Kidney glomerular epithelial cell (primary cell): ENCODE measurements at regions not wholly inside any gene's neighbourhood (a gene's known extent, or its start where the extent isn't known, plus 50 kb on each side); places are given as distances from the start of the nearest gene placed in this dataset.

Source experiments
- DNase-seq: peaks from one replicate; lab custom pipeline; 2025; lab: John Stamatoyannopoulos, UW

DNA sequence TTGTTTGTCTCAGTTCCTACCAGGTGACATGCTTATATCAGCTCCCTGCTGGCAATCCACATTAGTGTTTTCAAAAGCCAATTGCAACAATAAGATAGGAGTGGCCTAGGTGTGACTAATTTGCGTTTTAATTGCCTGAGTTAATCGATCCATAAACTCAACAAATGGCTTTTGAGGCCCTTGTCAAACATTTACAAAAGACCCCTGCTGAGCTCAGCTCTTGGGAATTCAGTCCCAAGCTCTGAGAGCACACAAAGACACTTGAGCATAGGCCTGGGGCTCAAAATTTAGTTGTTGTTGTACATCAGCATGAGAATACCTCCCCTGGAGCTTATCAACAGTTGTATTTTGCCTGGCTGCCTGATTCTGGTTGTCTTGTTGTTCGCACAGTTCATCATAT, 1134.4 kb upstream of the TSPY4 start:
- no peak for DNase-seq

GRCh38 chrY:8241144-8241543, 1096.1 kb upstream of the TSPY4 start:
- DNase-seq = no peak

DNA sequence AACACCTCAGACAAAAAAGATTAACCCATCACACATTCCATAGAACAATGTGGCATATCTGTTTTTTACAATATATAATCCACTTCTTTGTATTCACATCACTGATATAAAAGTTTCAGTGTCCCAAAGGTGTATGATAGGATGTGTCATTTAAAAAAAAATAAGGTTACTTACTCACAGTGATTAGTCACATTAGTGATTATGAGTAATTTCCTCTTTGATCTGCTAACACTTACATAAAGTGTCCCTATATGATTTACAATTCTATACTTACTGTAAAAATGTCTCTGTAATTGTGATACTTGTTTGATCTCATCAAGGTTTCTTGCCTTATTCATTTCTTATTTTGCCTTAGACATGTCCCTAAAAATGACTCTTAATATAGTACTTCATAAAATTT, 1063.5 kb upstream of the TSPY4 start:
- DNase-seq = no peak

GRCh38 chrY:8305021-8305420, 1032.2 kb upstream of the TSPY4 start:
- no peak for DNase-seq

DNA sequence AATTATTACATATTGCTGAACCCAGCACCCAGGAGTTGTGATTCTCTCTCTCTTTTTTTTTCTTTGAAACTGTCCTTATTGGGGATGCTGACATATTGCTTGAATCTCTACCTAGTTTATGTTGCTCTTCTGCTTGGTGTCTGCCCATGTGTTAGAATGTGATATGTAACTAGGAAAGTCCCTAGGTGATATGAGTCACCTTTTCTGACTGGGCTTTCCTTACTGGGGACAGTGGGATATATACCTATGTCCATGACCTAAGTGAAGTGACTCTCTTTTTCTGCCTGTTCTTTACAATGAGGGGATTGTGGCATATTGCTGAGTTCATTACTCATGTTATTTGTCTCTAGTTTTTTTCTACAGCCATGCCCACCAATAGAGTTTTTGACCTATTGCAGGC, 1013.2 kb upstream of the TSPY4 start:
- DNase-seq = no peak

GRCh38 chrY:8326944-8327343, 1010.3 kb upstream of the TSPY4 start:
- DNase-seq = no peak

GRCh38 chrY:8327708-8328354, 1009.4 kb upstream of the TSPY4 start:
- DNase-seq = no peak

DNA sequence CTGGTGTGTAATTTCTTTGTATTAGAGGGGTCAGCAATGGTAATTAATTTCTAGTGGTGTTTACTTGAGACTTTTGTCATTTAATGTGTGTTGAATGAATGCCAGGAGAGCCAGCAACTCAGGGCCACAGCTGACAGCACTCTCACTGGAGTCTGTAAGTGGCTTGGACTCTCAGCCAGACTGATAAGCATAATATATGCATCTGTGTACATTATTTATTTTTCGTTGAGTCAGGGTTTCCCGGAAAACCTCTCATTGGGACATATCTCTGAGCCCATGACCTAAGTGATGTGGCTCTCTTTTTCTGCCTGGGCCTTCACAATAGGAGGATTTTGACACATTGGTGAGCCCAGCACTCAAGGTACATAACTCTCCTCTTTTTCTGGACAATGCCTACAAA, 1007.8 kb upstream of the TSPY4 start:
- DNase-seq = no peak

- DNase-seq = no peak
Measured at GRCh38 chrY:8329929-8330328, 1007.3 kb upstream of the TSPY4 start.

GRCh38 chrY:8333328-8333727, 1003.9 kb upstream of the TSPY4 start:
- DNase-seq = no peak

GRCh38 chrY:8335299-8335835, 1001.9 kb upstream of the TSPY4 start:
- DNase-seq = no peak

GRCh38 chrY:8336112-8336774, 1001.0 kb upstream of the TSPY4 start:
- no peak for DNase-seq

- DNase-seq = no peak
Measured at GRCh38 chrY:8341000-8341399, 996.3 kb upstream of the TSPY4 start.

DNA sequence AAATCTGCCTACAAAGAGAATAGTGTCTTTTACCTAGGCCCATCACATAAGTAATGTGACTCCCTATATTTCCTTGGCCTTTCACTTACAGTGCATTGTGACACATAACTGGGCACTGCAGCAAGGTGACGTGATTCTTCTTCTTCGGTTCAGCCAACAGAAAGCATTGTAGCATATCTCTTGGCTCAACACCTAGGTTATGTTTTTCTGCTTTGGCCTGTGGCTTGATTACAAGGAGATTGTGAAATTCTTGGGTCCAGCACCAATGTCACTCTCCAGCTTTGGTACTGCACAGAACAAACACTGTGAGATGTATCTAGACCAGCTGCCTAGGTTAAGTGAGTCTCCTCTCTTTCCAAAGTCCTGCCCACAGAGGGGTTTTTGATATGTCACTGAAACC, 995.1 kb upstream of the TSPY4 start:
- no peak for DNase-seq

GRCh38 chrY:8351241-8351640, 986.0 kb upstream of the TSPY4 start:
- DNase-seq = peak; percentile 27

GRCh38 chrY:8352201-8352600, 985.1 kb upstream of the TSPY4 start:
- DNase-seq = no peak

GRCh38 chrY:8358161-8358560, 979.1 kb upstream of the TSPY4 start:
- DNase-seq = no peak

DNA sequence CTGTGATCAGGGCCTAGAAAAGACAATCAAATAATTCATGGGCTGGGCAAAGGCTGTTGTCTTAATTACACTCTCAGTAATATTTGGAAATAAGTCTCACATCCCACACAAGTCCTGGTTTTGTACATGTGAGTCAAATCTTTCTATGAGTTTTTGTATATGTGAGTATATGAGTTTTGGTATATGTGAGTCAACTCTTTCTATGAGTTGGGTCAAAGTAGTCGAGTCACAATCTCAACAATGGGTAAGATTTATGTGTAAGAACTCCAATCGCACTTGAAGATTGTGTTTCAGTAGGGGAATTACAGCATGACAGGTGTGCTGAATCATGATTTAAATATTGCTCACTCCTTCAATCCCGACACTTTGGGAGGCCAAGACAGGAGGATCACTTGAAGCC, 975.5 kb upstream of the TSPY4 start:
- no peak for DNase-seq

GRCh38 chrY:8377491-8377890, 959.8 kb upstream of the TSPY4 start:
- no peak for DNase-seq

- no peak for DNase-seq
Measured at GRCh38 chrY:8379800-8380199, 957.5 kb upstream of the TSPY4 start.

- no peak for DNase-seq
Measured at GRCh38 chrY:8381425-8381824, 955.8 kb upstream of the TSPY4 start.

DNA sequence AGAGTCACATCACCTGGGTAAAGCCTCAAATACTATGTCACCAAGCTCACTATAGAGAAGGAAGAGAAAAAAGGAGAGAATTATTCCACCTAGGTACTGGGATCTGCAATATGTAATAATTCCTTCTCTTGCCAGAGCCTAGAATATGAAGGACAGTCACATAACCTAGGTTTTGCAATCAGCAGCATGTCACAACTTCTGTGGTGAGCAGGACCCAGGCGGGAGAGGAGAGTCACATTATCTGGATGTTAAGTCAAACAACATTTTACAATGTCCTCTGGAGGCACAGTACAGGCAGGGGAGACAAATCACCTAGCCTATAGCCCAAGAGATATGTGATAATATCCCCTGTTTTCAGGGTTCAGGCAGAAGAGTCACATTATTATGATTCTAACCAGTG, 951.2 kb upstream of the TSPY4 start:
- no peak for DNase-seq

DNA sequence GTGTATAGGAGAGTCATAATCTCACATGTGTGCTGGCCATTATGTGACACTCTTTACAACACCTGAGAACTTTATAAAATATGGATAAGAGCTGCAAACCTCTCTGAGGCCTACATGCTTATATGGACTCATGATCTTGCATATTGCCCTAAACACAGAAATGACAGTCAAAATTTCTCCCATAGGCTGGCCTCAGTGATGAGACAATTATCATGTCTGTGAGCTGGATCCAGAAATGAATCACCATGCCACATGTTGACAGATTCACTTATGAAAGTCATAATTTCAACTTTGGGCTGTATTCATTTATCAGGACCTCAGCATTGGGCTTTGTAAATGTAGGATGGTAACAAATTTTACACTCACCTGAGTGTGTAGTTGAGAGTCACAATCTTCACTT, 948.8 kb upstream of the TSPY4 start:
- no peak for DNase-seq

DNA sequence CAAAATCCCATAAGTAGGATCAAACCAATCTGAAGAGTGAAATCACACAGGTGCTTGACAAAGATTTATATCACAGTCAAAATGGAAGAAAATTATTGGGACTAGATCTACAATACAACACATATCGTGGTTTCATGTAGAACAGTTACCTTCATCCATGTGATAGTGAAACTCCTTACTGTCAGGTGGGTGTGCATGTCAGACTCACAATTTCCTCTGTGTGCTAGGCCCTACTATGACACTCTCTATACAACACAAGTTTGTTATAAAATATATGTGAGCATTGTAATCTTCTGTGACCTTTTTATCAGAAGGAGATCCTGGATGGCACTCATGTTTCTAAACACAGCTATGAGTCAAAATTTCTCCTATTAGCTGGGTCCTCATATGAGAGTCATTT, 947.0 kb upstream of the TSPY4 start:
- no peak for DNase-seq
